NB4 (cell line): ENCODE measurements at regions not wholly inside any gene's neighbourhood (a gene's known extent, or its start where the extent isn't known, plus 50 kb on each side); places are given as distances from the start of the nearest gene placed in this dataset.

Experiments used
- MYC ChIP-seq: IDR thresholded peaks from 2 replicates; pipeline ENCODE4 v1.6.1; 2011; ENCODE audit warnings: low read depth, low read length
- POLR2A ChIP-seq: IDR thresholded peaks from 2 replicates; pipeline ENCODE4 v1.6.1; 2011; ENCODE audit warnings: mild to moderate bottlenecking; ENCODE audit not compliant: insufficient read length; ENCODE audit errors: extremely low read depth
- TF ChIP-seq, protein P1 (sequence below): IDR thresholded peaks from one replicate; pipeline ENCODE4 v1.5.1; 2012; ENCODE audit warnings: low read depth, low read length

DNA sequence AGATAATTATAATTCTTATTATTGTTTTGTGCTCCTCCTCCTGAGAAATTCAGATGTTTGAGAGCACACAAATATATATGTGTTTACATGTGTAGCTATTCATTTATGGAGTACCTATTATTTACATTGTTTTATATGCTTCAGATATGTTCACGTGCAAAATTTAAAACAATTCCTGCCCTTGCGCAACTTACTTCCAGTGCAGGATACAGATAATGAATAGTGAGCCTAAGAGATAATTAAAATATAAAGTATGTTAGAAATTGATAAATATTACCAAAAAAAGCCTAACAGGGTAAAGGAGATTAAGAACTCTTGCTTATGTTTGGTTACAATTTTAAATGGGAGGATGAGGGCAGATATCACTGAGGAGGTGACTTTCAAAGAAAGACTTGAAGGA is 81.7 kb upstream of the DPH6 start:
- TF ChIP-seq POLR2A (no peak), MYC (no peak)
- TF ChIP-seq, protein P1, sequence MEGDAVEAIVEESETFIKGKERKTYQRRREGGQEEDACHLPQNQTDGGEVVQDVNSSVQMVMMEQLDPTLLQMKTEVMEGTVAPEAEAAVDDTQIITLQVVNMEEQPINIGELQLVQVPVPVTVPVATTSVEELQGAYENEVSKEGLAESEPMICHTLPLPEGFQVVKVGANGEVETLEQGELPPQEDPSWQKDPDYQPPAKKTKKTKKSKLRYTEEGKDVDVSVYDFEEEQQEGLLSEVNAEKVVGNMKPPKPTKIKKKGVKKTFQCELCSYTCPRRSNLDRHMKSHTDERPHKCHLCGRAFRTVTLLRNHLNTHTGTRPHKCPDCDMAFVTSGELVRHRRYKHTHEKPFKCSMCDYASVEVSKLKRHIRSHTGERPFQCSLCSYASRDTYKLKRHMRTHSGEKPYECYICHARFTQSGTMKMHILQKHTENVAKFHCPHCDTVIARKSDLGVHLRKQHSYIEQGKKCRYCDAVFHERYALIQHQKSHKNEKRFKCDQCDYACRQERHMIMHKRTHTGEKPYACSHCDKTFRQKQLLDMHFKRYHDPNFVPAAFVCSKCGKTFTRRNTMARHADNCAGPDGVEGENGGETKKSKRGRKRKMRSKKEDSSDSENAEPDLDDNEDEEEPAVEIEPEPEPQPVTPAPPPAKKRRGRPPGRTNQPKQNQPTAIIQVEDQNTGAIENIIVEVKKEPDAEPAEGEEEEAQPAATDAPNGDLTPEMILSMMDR: no peak
